ENCODE measurements at regions not wholly inside any gene's neighbourhood (a gene's known extent, or its start where the extent isn't known, plus 50 kb on each side); places are given as distances from the start of the nearest gene placed in this dataset.

DNA sequence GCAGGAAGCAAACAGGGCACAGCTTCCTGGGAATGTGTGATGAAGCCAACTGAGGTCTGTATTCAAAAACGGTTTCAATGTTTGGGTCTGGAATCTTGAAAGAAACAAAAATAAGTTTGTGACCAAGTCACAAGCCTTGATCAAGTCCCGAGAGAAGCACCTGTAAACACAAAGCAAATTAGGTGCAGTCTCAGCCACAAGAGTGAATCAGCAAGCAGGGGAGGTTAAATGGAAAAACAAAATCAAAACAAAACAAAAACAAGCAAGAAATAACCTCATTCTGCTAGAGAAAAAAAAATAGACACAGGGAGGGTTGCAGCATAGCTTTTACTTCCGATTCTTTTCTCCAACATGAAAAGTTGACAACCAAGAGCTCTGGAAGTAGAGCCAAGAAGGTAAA is 201.7 kb downstream of the CLIC5 start:
- TF ChIP-seq, protein P1, sequence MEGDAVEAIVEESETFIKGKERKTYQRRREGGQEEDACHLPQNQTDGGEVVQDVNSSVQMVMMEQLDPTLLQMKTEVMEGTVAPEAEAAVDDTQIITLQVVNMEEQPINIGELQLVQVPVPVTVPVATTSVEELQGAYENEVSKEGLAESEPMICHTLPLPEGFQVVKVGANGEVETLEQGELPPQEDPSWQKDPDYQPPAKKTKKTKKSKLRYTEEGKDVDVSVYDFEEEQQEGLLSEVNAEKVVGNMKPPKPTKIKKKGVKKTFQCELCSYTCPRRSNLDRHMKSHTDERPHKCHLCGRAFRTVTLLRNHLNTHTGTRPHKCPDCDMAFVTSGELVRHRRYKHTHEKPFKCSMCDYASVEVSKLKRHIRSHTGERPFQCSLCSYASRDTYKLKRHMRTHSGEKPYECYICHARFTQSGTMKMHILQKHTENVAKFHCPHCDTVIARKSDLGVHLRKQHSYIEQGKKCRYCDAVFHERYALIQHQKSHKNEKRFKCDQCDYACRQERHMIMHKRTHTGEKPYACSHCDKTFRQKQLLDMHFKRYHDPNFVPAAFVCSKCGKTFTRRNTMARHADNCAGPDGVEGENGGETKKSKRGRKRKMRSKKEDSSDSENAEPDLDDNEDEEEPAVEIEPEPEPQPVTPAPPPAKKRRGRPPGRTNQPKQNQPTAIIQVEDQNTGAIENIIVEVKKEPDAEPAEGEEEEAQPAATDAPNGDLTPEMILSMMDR (conservative IDR thresholded peaks at IDR 0.05) = no peak
- no peak for TF ChIP-seq EZH2 (IDR thresholded peaks at IDR 0.05; ENCODE audit: low read depth)
- no TSS peak for BruUV-seq (replicated peaks)
- no peaks in the 10 kb centered on the region for H3K36me3 ChIP-seq (ENCODE audit: low read depth)
- no peak overlapping the region for H3K27ac ChIP-seq
- no peak for DNase-seq
- no peaks in the 10 kb centered on the region for H3K4me1 ChIP-seq (replicated peaks; ENCODE audit: insufficient read depth)
- H3K27me3 ChIP-seq (ENCODE audit: insufficient read depth, low read depth) = no peaks in the 10 kb centered on the region
- no peaks in the 10 kb centered on the region for H3K9me2 ChIP-seq (ENCODE audit: insufficient read depth)
- no peaks in the 10 kb centered on the region for H3K9me3 ChIP-seq (ENCODE audit: insufficient read depth, low read depth)
- no peaks in the 10 kb centered on the region for H4K20me1 ChIP-seq (ENCODE audit: insufficient read depth)
- CTCF ChIA-PET = no interaction called here
- POLR2A ChIA-PET (ENCODE audit: unreplicated experiment) = no interaction called here
- no peaks in the 10 kb centered on the region for H3K79me2 ChIP-seq (ENCODE audit: low read depth)
- no peaks in the 10 kb centered on the region for H3F3A ChIP-seq (ENCODE audit: insufficient read depth, low read depth)
- H3K4me2 ChIP-seq = no peak overlapping the region
- no peak overlapping the region for H3K4me3 ChIP-seq
- intact Hi-C loops (cut with micrococcal nuclease; ENCODE audit: unreplicated experiment) = no loop called here
- no peak overlapping the region for H2AFZ ChIP-seq

DNA sequence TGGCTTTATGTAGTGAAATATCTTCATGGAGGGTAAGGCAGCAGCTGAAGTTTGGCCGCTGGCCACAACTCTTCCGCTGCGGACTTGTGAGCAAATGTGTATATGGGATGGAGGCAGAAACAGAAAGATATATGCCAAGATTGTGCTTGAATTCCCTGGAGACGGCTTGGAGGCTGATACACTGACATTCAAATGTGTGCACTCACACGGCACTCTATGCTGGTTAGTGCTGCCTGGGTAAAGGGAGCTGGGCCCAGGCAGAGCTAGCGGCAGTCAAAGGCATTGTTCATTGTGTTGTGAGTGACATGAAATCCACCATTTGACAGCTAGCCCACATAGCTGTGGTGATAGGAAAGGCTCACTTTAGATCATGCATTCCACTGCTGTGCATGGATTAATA is 202.7 kb downstream of the CLIC5 start:
- H3K36me3 ChIP-seq (ENCODE audit: low read depth) = no peaks in the 10 kb centered on the region
- no peaks in the 10 kb centered on the region for H3K9me2 ChIP-seq (ENCODE audit: insufficient read depth)
- ChIA-PET CTCF (no interaction called here), POLR2A (ENCODE audit: unreplicated experiment) (no interaction called here)
- no peak overlapping the region for H3K4me2 ChIP-seq
- no peaks in the 10 kb centered on the region for H3K79me2 ChIP-seq (ENCODE audit: low read depth)
- no peak for TF ChIP-seq EZH2 (IDR thresholded peaks at IDR 0.05; ENCODE audit: low read depth)
- TF ChIP-seq, protein P1 (conservative IDR thresholded peaks at IDR 0.05) = no peak
- DNase-seq = no peak
- no peaks in the 10 kb centered on the region for H3F3A ChIP-seq (ENCODE audit: insufficient read depth, low read depth)
- no peak overlapping the region for H3K4me3 ChIP-seq
- no peaks in the 10 kb centered on the region for H3K4me1 ChIP-seq (replicated peaks; ENCODE audit: insufficient read depth)
- intact Hi-C loops (cut with micrococcal nuclease; ENCODE audit: unreplicated experiment) = no loop called here
- no peak overlapping the region for H3K27ac ChIP-seq
- no peaks in the 10 kb centered on the region for H3K9me3 ChIP-seq (ENCODE audit: insufficient read depth, low read depth)
- H3K27me3 ChIP-seq (ENCODE audit: insufficient read depth, low read depth) = no peaks in the 10 kb centered on the region
- no peaks in the 10 kb centered on the region for H4K20me1 ChIP-seq (ENCODE audit: insufficient read depth)
- BruUV-seq (replicated peaks) = no TSS peak
- H2AFZ ChIP-seq = no peak overlapping the region

DNA sequence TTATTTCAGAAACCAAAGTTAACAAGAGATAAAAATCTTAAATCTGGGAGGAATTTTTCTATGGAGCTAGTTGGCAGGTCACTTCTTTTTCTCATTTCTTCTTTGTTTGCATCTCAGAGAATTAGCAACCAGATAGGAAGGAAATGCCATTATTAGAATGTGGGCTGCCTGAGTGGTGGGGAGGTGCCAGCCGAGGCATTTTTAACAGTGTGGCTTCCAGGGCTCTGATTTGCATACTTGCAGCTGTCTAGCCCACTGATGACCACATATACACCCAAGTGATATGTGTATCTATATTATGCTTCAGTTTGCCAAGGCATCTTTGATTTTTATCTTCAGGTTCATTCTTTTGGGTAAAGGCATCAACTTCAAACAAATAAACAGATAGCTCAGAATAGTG is 206.7 kb downstream of the CLIC5 start:
- BruUV-seq (replicated peaks) = no TSS peak

More for the DNA sequence above, 206.7 kb downstream of the CLIC5 start:
- intact Hi-C loops (cut with micrococcal nuclease; ENCODE audit: unreplicated experiment) = no loop called here
- Histone ChIP-seq H2AFZ (no peak overlapping the region), H3K9me2 (ENCODE audit: insufficient read depth) (no peaks in the 10 kb centered on the region), H3K79me2 (ENCODE audit: low read depth) (no peaks in the 10 kb centered on the region), H3K4me3 (no peak overlapping the region), H4K20me1 (ENCODE audit: insufficient read depth) (no peaks in the 10 kb centered on the region), H3K4me2 (no peak overlapping the region), H3K4me1 (replicated peaks; ENCODE audit: insufficient read depth) (no peaks in the 10 kb centered on the region), H3K9me3 (ENCODE audit: insufficient read depth, low read depth) (no peaks in the 10 kb centered on the region), H3F3A (ENCODE audit: insufficient read depth, low read depth) (no peaks in the 10 kb centered on the region), H3K36me3 (ENCODE audit: low read depth) (no peaks in the 10 kb centered on the region), H3K27ac (no peak overlapping the region), H3K27me3 (ENCODE audit: insufficient read depth, low read depth) (no peaks in the 10 kb centered on the region; the same call in 1 of the 2 replicates)
- POLR2A ChIA-PET (ENCODE audit: unreplicated experiment) = no interaction called here
- TF ChIP-seq, protein P1 (conservative IDR thresholded peaks at IDR 0.05) = no peak
- DNase-seq = no peak
- CTCF ChIA-PET = no interaction called here

Data from PC-9 (cell line).